PC-3 (cell line): ENCODE measurements at regions not wholly inside any gene's neighbourhood (a gene's known extent, or its start where the extent isn't known, plus 50 kb on each side); places are given as distances from the start of the nearest gene placed in this dataset.

Experiments used
- ATAC-seq: fragments of 200-7000 bp; cut with Tn5 transposase; 2 replicates; pipeline ENCODE4 v1.9.1; 2020; ENCODE audit warnings: mild to moderate bottlenecking, moderate library complexity
- BruUV-seq: library from RNA; stranded (reverse); fragments of 400-500 nt; replicated peaks from 2 replicates; lab custom pipeline; 2021; lab: Mats Ljungman, UMichigan
- CTCF ChIA-PET: fragments of 300-600 bp; sonication (Branson Sonifier 250); formaldehyde crosslinking; loops from one replicate; lab custom pipeline; 2022; ENCODE audit warnings: antibody characterized with exemption; lab: Charles Lee
- POLR2A ChIA-PET: fragments of 300-600 bp; sonication (Branson Sonifier 250); formaldehyde crosslinking; loops from one replicate; lab custom pipeline; 2022; ENCODE audit warnings: antibody characterized with exemption; ENCODE audit not compliant: unreplicated experiment; lab: Charles Lee
- DNase-seq: peaks from one replicate; pipeline ENCODE4 v3.0.0-alpha.2; 2015
- H2AFZ ChIP-seq: fragments of 300-600 bp; sonication (generic); 2 replicates; pipeline ENCODE4 v1.6.0; 2016; ENCODE audit warnings: antibody characterized with exemption, low read length
- H3F3A ChIP-seq: fragments of 300-600 bp; sonication (generic); one replicate; pipeline ENCODE4 v1.6.0; 2017; ENCODE audit warnings: antibody characterized with exemption, low read length, control low read depth, mild to moderate bottlenecking; ENCODE audit not compliant: unreplicated experiment
- H3K27ac ChIP-seq: fragments of 300-600 bp; sonication (generic); 2 replicates; pipeline ENCODE4 v1.5.1; 2016; ENCODE audit warnings: mild to moderate bottlenecking, low read length
- H3K27me3 ChIP-seq: fragments of 300-600 bp; sonication (generic); 2 replicates; pipeline ENCODE4 v1.6.1; 2016; ENCODE audit warnings: low read length, mixed read lengths
- H3K36me3 ChIP-seq: fragments of 300-600 bp; sonication (generic); 2 replicates; pipeline ENCODE4 v1.6.1; 2016; ENCODE audit warnings: low read depth, mixed run types, low read length, mixed read lengths
- H3K4me1 ChIP-seq: fragments of 300-600 bp; sonication (generic); 2 replicates; pipeline ENCODE4 v1.5.1; 2016; ENCODE audit warnings: low read length; ENCODE audit not compliant: insufficient read depth
- H3K4me2 ChIP-seq: fragments of 300-600 bp; sonication (generic); 2 replicates; pipeline ENCODE4 v1.6.0; 2016; ENCODE audit warnings: low read length
- H3K4me3 ChIP-seq: fragments of 300-600 bp; sonication (generic); 2 replicates; pipeline ENCODE4 v1.5.1; 2016; ENCODE audit warnings: mild to moderate bottlenecking, low read length, mixed read lengths
- H3K79me2 ChIP-seq: fragments of 300-600 bp; sonication (generic); 2 replicates; pipeline ENCODE4 v1.6.1; 2017; ENCODE audit warnings: low read length, mixed read lengths
- H3K9ac ChIP-seq: fragments of 300-600 bp; sonication (generic); 2 replicates; pipeline ENCODE4 v1.6.0; 2016; ENCODE audit warnings: mild to moderate bottlenecking, low read length
- H3K9me2 ChIP-seq: fragments of 300-600 bp; sonication (generic); replicated peaks from 2 replicates; pipeline ENCODE4 v1.6.1; 2016; ENCODE audit warnings: mixed run types, low read length, mixed read lengths
- H3K9me3 ChIP-seq: fragments of 300-600 bp; sonication (generic); 2 replicates; pipeline ENCODE4 v1.6.1; 2016; ENCODE audit warnings: low read length, mixed read lengths
- H4K20me1 ChIP-seq: fragments of 300-600 bp; sonication (generic); 2 replicates; pipeline ENCODE4 v1.6.1; 2016; ENCODE audit warnings: low read length, mixed read lengths
- EZH2 ChIP-seq: fragments of 300-600 bp; sonication (generic); IDR thresholded peaks from one replicate; pipeline ENCODE4 v1.6.1; 2017; ENCODE audit warnings: antibody characterized with exemption, mild to moderate bottlenecking, low read length; ENCODE audit not compliant: unreplicated experiment
- EZH2phosphoT487 ChIP-seq: fragments of 300-600 bp; sonication (generic); IDR thresholded peaks from 2 replicates; pipeline ENCODE4 v1.6.1; 2018; ENCODE audit warnings: mild to moderate bottlenecking, antibody characterized with exemption, low read length, borderline replicate concordance
- intact Hi-C: fragments of 100-400 bp; cut with micrococcal nuclease; formaldehyde crosslinking; loops from 2 replicates; pipeline ENCODE4 v1.9.0; 2023
- TF ChIP-seq, protein P1 (sequence below): fragments of 300-600 bp; sonication (generic); conservative IDR thresholded peaks from 2 replicates; pipeline ENCODE4 v1.5.1; 2017; ENCODE audit warnings: antibody characterized with exemption, low read depth, mild to moderate bottlenecking, low read length

DNA sequence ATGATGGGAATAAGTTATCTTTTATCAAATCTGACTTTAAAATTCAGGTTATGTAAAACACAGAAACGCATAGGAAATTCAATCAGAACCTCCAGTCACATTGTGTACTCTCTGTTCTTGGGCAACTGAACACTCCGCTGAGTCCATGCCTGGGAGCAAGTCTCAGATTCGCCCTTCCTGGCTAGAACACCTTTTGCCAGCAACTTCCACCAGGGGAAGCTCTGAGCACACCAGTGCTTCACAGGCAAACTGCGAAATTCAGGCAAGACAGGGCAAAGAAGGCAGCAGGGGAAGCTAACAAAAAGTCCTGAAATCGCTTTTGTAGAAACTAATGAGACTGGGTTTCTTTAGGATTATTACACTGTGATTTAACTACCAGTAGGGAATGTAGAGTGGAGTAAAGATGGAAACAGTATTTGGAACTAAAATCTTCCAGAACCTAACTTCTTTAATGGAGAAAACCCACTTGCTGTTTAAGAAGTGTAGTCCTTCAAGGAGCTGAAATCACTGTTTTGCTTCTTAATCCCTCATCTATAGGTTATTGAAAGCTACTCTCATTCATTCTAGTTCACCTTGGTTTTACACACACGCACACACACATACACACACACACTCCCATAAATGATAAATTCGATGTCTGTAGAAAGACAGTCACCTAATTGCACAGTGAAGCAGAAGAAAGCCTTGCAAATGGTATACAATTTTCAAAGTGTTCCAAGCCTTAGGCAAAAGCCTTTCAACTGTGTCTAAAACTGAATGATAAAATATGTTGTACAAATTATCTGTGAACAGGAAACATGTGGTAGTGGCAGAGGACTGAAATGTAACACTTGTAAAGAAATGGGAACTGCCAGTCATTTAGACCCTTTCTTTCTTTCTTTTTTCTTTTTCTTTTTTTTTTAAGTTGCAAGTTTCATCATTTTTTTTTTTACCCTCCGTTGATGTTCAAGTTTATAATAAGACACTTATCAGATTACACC lies 214.5 kb downstream of the TMEM182 start:
- H3K4me2 ChIP-seq = no peak overlapping the region
- no peak overlapping the region for H3K4me3 ChIP-seq
- ATAC-seq = peak; percentile 92
- BruUV-seq = no TSS peak
- peaks cover 67% of the 10 kb centered on the region for H3K27me3 ChIP-seq
- TF ChIP-seq, protein P1, sequence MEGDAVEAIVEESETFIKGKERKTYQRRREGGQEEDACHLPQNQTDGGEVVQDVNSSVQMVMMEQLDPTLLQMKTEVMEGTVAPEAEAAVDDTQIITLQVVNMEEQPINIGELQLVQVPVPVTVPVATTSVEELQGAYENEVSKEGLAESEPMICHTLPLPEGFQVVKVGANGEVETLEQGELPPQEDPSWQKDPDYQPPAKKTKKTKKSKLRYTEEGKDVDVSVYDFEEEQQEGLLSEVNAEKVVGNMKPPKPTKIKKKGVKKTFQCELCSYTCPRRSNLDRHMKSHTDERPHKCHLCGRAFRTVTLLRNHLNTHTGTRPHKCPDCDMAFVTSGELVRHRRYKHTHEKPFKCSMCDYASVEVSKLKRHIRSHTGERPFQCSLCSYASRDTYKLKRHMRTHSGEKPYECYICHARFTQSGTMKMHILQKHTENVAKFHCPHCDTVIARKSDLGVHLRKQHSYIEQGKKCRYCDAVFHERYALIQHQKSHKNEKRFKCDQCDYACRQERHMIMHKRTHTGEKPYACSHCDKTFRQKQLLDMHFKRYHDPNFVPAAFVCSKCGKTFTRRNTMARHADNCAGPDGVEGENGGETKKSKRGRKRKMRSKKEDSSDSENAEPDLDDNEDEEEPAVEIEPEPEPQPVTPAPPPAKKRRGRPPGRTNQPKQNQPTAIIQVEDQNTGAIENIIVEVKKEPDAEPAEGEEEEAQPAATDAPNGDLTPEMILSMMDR = peak; percentile 73
- TF ChIP-seq EZH2 (no peak), EZH2phosphoT487 (no peak)
- intact Hi-C loops = no loop called here
- no peaks in the 10 kb centered on the region for H3K9me3 ChIP-seq
- CTCF ChIA-PET = no interaction called here
- H3K36me3 ChIP-seq = no peaks in the 10 kb centered on the region
- no peaks in the 10 kb centered on the region for H3F3A ChIP-seq
- POLR2A ChIA-PET = no interaction called here
- no peaks in the 10 kb centered on the region for H3K79me2 ChIP-seq
- no peak overlapping the region for H2AFZ ChIP-seq
- no peak overlapping the region for H3K9ac ChIP-seq
- no peaks in the 10 kb centered on the region for H3K4me1 ChIP-seq
- no peaks in the 10 kb centered on the region for H3K9me2 ChIP-seq
- H3K27ac ChIP-seq = no peak overlapping the region
- peak; percentile 60 for DNase-seq
- no peaks in the 10 kb centered on the region for H4K20me1 ChIP-seq

DNA sequence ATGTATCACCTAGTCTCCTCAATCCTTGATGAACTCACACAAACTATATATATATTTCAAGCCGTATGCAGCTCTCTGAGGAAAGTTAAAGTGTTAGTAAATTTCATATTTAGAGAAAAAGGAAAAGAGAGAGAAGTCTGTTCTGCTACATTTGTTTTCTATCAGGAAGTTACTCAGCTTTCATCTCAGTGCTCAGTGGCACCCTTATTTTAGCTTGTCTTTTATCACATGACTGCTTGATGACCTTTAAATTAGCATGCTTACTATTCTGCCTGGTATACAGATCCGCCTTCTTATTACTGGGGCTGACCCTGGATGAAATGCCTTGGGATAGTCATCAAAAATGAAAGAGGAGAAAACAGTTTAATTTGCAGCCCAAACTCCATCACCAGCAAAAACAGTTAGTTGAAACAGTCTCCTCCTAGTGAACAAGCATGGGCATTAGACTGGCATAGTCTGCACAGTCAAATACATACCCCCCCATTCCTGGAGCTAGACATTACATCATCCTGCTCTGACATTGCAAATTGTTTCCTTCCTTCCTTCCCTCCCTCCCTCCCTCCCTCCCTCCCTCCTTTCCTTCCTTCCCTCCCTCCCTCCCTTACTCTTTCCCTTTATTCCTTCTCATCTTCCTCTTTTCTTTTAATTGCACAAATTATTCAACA lies 215.7 kb downstream of the TMEM182 start:
- intact Hi-C loops = no loop called here
- H4K20me1 ChIP-seq = no peaks in the 10 kb centered on the region
- TF ChIP-seq, protein P1 = no peak
- TF ChIP-seq EZH2phosphoT487 (no peak), EZH2 (no peak)

More for the DNA sequence above, 215.7 kb downstream of the TMEM182 start:
- BruUV-seq = no TSS peak
- no peaks in the 10 kb centered on the region for H3K4me1 ChIP-seq
- POLR2A ChIA-PET = no interaction called here
- H3K9me3 ChIP-seq = no peaks in the 10 kb centered on the region
- H3K9me2 ChIP-seq = no peaks in the 10 kb centered on the region
- no peaks in the 10 kb centered on the region for H3K79me2 ChIP-seq
- CTCF ChIA-PET = no interaction called here
- H3K36me3 ChIP-seq = no peaks in the 10 kb centered on the region
- H2AFZ ChIP-seq = no peak overlapping the region
- no peak overlapping the region for H3K4me2 ChIP-seq
- H3K4me3 ChIP-seq = no peak overlapping the region
- no peak overlapping the region for H3K27ac ChIP-seq
- H3K27me3 ChIP-seq = peaks cover 67% of the 10 kb centered on the region
- no peak for DNase-seq
- H3K9ac ChIP-seq = no peak overlapping the region
- H3F3A ChIP-seq = no peaks in the 10 kb centered on the region
- ATAC-seq = no peak
